NCI-H82 treated with DMSO at 0.1 percent for 48 hours (cell line): ENCODE measurements at regions not wholly inside any gene's neighbourhood (a gene's known extent, or its start where the extent isn't known, plus 50 kb on each side); places are given as distances from the start of the nearest gene placed in this dataset.

ENCODE experiments used
- DNase-seq: peaks from one replicate; lab custom pipeline; 2025; ENCODE audit not compliant: unreplicated experiment; lab: John Stamatoyannopoulos, UW

DNA sequence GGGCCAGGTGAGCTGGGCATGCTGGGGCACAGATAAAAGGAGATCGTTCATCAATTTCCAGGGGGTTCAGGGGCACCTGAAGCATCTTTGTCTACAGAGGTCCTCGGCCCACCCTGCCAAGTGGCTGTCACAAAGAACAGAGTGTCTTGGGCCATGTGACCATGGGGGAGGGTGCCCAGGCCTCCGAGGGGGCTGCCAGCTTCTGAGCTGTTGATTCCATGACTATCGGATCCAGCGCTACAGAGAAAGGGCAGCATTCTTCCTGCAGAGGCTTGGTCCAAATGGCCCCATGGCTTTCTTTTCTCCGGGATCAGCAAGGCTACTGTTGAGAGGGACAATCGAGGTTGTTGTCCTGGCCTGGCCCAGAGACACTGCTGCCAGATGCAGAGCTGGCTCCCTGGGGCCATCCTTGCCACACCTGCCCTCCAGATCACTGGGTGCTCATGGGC, 289.2 kb downstream of the ZSWIM6 start:
- DNase-seq, result no peak

DNA sequence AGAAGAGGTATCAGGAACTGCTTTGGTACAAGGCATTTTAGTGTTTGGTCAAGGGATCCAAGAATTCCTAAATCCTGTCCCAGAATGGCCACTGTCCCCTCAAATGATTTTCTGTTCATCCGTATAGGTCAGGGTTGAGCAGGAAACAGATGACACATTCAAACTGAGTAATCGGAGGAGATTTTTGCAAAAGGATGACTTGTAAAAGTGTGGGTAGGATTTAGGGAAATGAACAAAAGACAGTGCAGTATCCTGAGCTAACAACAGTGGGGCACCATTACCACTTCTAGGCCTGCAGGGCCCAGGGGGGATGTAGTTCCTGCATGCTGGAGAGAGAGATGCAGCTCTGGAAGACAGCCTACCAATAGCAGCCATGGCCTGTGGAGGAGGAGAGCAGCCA, 290.1 kb downstream of the ZSWIM6 start:
- DNase-seq, result no peak

DNA sequence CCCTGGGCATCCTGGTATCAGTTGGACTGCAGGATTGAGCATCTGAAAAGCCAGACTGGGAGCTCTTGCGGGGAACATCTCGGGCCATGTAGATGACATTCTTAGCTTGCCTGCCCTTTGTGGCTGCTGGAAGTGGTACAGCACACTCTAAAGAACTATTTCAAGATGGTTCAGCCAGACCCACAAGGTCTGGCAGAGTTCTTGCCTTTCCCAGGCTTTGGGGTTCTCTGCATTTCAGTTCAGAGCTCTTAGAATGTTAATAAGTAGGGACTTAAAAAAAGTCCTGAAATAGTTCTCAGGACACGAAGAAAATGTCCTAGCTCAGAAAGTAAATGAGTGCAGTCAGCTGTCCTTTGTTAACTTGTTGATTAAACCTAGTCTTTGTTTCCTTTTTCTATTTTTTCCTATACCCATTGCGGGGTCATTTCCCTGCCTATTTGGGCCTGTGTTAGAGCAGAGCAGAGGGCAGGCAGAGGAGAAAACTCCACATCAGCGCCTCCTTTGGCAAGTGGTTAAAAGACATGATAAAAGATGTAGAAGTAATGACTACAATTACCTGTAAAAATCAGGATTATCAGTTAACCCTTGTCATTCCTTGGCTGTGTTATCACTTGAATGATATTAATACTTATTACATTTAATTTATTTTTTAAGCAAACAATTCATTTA, 291.5 kb downstream of the ZSWIM6 start:
- no peak for DNase-seq

DNA sequence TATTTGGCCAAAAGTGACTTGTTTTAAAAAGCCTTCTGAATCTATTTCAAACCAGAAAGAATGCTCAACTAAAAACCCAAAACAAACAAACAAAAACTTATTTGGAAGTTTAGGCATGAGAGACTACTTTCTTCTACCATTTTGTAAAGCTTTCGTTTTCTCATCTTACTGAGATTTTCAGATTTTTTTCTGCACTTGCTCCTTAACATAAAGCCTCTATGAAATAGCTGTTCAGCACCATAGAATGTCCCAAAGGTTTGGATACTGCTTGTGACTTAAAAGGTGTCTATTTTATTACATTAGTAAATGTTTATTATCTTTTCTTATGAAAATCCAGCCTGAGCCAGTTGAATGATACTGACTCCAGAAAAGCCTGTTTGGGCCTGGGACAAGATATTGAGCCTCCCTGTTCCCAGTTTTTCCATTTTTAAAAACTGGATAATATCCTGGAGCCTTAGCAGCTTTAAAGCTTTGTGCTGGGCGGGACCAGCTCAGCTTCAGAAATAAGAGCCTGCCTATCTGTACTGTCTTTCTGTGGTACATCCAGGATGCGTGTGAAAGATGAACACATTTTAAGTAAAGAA, 292.6 kb downstream of the ZSWIM6 start:
- no peak for DNase-seq

DNA sequence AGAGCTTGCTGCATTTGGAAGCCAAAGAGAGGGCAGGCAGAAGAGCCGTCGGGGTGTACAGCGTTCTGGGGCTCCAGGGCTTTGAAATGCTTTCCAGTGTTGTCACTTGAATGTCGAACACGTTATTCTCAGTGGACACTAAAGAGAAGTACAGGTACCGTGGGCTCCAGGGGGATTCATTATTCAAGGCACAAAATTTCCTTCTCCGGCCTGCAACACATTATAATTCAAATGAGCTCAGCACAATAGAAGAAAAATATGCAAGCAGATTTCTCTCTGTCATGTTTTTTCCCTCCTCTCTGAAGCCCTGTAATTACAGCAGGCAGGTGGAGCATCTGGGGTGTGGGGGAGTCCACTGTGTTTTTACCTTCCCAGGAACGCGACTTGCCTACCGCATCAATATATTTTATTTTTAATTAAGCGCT, 293.1 kb downstream of the ZSWIM6 start:
- DNase-seq, result no peak

DNA sequence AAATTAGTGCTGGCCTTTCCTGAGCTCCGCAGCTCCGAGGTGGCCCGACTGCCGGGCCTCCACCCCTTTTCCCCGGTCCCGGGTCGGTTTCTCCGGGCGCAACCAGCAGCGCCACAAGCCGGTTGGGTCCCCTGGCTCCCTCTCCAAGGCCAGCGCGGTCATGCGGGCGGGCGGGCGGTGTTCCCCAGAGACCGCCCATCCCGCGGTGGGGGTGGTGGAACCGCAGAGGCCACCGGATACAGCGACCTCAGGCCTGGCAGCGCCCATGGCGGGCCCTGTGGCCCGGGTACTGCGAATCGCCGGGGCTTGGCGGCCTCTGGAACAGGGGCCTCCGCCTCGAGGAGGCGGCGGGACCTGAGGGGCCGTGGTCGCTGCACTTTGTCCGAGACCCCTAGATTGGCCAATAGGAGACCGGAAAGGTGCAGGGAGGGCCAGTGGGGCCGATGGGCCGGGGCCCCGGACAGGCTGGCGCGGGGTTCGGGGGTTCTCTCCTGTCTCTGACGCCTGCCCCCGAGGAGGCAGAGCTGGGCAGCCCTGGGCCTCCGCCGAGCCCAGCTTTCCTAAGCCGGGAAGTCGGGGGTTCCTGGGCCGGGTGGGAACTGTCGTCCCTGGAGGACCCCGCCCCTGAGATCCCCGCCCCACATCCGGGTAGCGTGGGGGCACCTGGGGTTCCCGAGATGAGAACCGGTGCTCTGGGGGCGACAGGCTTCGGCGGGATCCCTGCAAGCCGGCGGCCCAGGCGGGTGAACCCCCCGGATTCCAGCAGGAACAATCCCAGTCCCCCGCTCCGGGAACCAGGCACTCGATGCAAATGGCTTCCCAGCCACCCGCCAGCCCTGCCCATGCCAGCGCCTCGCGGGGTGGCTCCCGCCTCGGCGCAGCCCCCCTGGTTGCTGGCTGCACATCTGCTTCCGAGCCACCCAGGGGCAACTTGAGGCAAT, 293.9 kb downstream of the ZSWIM6 start:
- no peak for DNase-seq

DNA sequence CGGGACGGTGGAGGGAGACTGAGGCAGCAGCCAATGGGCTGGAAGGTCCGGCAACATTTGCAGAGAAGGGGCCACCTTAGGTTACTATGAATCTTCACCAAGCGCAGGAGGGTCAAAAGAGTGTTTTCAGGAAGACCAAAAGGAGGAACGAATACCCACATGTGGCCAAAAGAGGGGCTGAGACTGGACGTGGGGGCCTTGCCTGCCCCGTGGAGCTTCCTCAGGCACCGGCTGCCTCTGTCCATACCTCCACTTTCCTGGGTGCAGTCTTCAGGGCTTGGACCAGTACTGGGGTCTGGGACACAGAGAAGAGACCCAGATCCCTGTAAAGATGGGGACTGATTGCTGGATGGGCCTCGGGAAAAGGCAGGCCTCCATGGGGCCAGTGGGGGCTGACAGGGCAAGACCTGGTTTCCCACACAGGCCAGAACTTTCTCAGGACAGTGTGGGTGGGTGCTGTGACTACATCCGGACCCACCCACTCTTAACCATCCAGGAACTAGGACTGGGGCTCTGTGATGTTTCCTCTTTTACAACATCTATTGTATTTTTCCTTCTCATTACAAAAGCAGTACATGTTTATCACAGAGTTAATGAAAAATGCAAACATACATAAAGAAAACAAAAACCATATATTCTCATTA, 294.7 kb downstream of the ZSWIM6 start:
- no peak for DNase-seq

DNA sequence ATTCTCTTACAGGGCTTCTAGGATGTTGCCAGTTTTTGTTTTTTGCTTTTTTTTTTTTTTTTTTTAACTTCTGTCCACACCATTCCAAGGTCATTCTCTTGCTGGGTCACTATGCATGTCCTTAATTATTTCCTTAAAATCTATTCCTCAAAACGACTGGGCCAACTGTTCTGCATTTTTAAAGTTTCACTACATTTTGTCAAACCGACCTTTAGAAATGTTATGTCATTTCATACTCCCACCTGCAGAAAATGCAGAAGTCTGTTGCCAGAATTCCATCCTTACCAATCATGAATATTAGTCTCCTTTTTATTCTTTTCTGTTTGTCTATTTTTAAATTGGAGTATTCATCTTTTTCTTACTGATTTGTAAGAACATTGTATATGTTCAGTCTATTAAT, 295.5 kb downstream of the ZSWIM6 start:
- no peak for DNase-seq

DNA sequence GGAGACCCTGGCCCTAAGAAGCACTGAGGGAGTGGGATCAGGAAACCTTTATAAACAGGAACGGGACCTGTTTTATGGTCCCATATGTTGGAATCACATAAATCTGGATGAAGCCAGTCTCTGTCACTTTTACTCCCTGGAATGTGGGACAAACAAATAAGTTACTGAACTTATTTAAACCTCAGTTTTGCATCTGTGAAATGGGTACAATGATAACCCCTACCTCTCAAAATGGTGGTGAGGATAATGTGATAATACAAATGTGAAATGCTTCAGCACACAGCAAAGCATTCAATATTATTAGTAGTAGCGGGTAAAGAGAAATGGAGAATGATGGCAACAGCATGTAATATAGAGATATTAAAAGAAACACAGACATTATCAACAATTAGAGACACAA, 298.9 kb downstream of the ZSWIM6 start:
- DNase-seq, result no peak

DNA sequence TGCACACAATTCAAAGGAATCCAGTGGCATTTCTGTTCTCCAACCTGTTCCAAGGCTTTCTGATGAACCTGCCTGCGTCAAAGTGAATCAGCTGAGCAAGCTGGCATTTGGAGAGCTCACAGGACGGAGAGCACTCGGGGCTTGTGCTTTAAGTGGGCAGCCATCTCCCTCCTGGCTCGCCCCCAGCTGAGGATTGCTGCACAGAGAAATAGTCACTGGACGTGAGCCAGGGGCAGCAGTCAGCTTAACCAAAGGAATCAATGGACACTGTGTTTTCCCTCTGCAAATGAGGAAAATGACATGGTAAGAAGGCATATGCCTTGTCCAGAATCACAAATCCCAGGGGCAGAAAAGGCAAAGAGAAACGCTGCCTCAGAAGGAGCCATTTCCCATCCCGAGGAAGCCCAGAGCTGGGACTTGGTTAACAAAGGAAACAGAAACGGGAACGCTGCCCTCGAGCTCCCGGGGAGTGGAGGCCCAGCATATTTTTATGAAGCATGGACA, 299.4 kb downstream of the ZSWIM6 start:
- DNase-seq, result no peak

DNA sequence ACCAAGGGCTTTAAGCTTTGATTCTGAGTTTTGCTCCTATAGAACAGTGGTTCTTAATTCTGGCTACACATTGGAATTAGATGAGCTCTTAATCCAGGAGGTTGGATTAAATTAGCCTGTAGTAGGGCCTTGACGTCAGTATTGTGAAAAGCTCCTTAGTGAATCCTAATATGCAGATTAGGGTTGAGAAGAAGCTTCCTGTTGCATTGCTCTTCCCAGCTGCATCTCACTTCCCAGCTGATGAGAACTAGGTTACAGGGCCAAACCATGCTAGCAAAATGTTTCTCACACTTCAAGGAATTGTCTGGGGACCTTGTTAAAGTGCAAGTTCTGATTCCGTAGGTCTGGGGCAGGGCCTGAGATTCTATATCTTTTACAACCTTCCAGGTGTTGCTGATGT, 300.0 kb downstream of the ZSWIM6 start:
- DNase-seq, result peak; percentile 63

DNA sequence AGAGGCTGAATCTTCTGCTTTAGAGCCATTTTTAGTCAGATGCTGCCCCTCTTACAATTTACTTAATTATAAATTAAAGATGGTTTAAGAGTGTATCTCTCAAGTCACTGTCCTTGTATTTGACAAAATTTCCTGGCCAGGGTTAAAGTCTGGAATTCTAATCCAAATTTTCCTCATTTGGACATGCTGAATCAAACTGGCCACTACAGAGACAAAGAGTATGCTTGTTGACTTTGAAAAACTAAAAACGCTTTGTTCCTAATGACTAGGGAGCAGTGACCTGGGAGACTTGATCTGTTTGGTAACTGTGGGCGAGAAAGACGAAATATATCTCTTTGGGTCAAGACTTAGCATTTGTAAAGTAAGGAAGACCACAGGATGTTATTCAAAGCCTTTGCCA, 303.2 kb downstream of the ZSWIM6 start:
- DNase-seq, result no peak

DNA sequence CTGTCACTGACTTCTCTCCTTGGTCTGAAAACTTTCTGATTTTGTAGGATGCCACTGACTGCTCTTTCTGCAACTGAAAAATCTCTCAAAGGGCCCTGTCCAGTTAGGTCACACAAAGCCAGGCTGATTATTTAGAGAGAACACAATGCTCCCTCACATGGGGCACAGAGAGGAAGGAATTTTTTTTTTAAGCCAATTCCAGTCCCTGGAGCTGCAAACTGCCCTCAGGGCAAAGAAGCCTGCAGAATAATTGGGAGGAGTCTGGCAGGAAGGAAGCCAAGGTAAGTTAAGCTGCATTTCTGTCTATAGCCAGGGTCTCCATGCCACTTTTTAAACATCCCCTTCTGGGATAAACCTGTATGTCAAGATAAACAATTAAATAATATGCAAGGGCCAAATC, 305.5 kb downstream of the ZSWIM6 start:
- DNase-seq, result no peak

DNA sequence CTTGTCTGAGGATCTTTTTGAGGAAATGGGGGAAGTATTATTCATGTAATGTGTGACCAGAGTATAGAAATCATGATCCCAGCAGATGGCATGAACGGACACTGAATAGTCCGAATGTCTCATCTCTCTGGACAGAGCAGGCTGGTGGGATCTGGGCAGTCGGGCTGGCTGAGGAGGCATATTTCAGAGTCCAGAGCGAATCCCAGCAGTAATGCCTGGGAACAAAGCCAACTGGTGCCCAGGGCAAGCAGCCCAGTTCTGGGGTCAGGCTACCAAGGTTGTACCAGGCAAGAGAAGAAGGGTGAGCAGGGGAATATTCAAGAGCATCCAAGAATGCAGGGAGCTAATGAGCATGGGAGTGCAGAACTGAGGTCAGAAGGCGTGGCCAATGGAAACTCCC, 306.4 kb downstream of the ZSWIM6 start:
- DNase-seq, result no peak

DNA sequence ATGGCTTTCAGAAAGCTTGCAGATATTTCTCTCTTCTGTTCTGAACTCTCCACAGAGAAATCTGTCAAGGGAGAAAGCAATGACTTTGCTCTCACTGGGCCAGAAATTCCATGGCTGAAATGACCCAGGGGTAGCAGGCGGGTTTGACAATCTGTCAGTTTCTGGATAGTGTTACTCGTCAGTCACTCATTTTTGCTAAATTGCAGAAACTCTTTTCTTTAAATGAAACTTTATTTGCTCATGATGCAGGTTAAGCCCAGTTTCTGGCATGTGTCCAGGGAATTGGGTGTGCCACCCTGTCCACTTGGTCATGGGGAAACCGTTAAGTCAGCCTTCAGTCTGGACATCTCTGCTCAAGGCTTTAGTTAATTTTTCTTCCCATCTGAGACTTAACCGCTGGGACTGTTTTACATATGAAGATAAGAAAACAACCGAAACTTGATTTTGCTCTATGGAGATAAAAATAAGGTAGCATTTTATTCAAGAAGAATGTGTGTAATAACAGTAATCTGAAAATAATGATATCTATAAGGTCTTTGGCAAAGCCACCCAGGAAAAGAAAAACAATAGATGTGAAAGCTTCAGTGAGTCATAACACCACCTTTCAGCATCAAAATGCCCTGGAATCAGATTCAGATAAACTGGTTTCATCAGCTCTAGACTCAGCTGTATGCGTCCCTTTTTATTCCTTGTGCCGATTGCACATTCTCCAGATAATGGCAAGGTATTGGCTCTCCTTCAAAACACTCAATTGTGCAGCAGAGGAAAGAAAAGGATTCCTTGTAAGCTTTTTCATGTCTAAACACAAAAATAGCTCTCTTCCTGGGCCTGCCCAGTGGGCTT, 308.3 kb downstream of the ZSWIM6 start:
- DNase-seq, result no peak

DNA sequence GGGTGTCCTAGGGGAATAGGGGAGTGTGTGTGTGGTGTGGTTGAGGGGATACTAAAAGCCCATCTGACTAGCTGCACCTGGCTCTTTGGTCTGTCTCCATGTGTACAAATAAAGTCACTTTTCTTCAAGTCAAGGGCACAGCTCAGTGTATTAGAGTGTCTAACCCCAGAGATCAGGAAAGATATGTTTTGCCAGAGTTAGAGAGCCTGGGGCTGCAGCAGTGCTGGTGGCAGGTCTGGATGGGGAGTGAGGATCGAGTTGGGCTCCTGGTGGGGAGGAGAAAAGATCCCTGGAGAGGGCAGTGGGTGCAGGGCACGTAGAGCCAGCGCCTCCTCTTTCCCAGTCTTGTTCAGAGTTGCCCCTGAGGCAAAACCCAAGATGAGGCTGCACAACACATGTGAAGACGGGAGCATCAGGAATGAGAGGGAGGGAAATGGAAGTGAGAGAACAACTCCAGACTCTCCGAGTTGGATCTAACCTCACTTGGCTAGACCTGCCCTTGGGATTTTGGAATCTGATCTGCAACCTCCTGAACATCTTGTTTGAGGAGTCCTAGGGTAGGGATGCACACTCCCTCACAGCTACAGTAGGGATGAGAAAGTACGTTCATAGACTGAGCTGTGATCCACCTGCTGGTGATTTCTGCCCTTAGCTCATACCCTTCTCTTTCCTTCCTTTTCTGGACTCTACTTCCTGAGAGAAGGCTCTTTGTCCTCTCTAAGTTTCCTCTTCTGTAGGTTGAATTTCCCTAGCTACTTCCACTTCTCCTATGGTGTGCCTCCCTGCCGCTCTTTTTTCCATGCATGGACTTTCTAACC, 309.9 kb downstream of the ZSWIM6 start:
- no peak for DNase-seq

DNA sequence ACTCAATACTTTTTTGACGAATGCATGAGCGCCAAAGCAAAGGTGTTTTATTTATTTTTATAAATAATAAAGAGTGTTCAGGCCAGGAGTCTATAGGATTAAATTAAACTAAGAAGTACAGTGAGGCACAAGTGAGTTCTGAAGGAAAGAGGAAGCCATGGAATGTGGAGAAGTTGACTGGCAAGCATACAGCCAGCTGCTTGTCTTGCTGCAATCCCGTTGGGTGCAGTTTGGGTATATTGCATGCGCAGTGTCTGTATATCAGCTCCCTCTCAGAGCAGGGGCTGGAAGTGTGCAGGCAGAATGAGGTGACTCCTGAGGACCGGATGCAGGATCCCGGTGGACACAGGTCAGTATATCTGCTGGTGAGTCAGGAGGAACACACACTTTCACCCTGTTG, 315.6 kb downstream of the ZSWIM6 start:
- no peak for DNase-seq

DNA sequence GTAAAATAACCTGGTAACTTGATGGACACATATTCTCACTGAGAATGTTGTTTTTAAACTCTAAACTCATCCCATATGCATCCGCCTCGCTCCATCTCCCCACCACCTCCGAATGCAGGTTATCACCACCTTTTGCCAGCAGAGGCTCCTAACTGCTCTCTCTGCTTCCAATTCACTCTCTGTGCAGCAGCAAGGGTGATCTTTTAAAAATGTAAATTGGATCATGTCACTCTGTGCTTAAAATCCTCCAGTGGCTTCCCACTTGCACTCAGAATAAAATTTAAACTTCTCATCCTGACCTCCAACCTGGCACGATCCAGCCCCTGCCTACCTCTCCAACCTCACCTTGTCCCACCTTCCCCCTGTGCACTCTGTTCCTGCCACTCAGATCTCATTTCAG, 317.2 kb downstream of the ZSWIM6 start:
- DNase-seq, result no peak

DNA sequence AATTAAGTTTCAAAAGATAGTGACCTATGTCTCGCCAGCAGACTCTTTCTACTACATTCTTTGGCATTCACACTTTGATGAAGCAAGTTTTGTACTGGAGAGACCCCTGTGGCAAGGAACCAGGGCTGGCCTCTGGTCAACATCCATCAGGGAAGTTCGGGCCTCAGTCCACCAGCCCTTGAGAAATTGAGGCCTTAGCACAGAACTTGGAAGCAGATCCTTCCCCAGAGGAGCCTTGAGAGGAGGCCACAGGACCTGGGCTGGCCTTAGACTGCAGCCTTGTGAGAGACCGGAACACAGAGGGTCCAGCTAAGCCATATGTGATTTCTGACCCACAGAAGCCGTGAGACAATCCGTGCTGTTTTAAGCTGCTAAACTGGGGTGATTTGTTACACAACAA, 317.9 kb downstream of the ZSWIM6 start:
- no peak for DNase-seq

DNA sequence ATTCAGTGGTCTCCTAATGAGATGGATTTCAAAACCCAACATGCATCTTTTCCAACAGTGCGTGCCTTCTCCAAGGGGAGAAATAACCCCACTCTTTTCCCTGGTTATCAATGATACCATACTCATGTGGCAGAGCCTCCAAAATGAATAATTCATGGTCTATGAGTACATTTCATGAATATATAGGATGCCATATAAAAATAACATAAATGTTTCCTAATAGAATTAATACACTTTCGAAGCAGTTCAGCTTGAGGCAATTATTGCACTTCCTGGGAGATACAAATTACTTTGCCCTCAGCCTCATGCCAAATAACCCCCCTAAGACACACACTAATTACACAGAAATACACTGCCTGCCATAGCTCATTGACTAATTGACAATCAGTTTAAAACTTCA, 318.6 kb downstream of the ZSWIM6 start:
- no peak for DNase-seq
